Effector CD4-positive, alpha-beta T cell (primary cell): ENCODE measurements at regions not wholly inside any gene's neighbourhood (a gene's known extent, or its start where the extent isn't known, plus 50 kb on each side); places are given as distances from the start of the nearest gene placed in this dataset.
"Not testable (repeated sequence)": the region's sequence is repeated elsewhere in the genome, so short reads cannot be mapped to it uniquely, and the experiment has no call there.

ENCODE experiments used
- DNase-seq: peaks from one replicate; pipeline ENCODE4 v3.0.0-alpha.2; 2020

DNA sequence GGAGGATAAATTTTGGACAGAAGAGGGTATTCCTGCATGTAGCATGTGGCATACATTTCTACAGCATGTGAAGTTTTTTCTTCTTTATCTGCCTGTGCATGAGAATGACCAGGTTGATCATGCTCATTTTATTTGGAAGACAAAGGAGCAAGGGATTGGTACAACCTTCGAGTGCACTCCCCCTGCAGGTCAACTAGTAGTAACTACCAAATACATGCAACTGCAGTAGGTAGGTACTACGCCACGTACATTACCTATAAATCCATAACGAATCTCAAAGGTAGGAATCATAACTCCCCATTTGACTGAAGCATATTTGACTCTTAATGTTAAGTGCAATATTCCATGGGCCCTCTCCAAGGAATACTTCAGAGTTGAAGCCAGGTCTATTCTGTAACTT is 763.9 kb downstream of the TSN start:
- DNase-seq = no peak

DNA sequence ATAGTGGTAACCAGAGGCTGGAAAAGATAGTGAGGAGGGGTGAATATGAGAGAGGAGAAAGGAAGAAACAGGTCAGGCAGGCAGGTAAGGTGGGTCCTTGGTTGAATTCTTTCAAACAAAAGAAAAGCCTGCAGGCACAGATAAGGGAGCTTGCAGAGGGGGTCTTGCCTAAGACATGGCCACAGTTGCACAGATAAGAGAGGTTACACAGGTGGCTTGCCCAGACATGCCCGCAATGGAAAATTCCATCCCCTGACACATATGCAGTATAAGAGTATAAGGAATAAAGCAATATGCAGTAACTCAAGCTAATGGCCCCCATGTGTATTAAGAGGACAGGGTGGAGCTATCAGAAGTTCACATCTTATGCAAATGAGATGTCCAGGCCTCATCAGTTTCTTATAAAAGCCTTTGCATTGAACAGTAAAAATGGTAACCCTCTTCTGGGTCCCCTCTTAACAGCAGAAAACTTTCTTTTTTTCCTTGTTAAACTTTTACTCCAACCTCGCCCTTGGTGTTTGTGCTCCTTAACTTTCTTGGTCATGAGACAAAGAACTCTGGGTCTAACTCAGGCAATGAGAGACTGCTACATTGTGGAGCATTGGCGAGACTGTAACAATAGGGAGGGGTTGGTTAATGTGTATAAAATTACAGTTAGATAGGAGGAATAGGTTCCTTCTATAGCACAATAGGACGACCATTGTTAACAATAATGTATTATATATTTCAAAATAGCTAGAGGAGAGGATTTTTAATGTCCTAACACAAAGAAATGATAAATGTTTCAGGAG is 764.6 kb downstream of the TSN start:
- no peak for DNase-seq

DNA sequence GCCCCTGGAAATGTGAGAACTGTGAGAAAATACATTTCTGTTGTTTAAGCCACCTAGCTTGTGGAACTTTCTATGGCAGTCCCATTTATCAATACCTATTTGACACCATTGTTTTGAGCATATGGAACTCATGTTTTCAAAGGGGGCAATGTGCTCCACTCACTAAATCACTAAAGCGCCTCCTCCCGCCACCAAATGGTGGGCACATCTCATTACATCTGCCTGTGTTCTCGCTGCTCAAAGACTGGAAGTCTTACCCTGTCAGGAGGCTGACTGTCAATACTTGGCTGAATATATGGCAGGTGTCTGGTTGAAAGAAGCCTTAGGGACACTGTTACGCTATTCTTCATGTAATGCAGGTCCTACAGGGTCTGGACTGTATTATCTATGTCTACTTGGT is 767.7 kb downstream of the TSN start:
- no peak for DNase-seq

DNA sequence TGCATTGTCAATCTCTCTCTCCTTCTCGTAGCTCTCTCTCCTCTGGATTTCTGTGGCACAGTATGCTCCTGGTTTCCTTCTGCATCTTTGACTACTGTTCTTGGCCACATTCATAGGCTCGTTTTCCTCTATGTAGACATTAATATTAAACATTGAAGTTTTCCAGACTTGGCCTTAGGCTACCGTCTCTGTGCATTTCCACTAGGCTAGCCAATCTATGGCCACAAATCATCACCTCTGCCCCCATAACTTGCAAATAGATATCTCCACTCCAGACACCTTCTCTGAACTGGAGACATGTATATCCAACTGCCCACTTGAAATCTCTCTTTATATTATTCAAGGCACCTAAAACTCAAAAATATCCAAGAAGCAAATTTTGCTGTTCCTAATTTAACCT is 768.5 kb downstream of the TSN start:
- no peak for DNase-seq

DNA sequence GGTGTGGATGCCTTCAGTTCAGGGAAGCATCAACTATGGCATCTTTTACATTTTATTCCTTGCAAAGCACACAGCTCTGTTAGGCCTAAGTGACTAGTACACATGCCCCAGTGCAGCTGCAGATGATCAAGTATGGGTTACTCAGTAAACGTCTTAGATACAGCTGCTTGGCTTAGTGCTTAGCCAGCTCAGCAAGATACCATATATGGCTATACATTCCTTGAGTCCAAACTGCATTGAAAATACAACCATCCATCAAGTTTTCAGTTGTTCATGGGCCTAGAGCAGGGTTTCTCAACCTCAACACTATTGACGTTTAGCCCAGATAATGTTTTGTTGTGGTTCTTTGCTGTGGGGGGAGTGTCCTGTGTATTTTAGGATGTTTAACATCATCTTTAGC is 769.9 kb downstream of the TSN start:
- DNase-seq = no peak

DNA sequence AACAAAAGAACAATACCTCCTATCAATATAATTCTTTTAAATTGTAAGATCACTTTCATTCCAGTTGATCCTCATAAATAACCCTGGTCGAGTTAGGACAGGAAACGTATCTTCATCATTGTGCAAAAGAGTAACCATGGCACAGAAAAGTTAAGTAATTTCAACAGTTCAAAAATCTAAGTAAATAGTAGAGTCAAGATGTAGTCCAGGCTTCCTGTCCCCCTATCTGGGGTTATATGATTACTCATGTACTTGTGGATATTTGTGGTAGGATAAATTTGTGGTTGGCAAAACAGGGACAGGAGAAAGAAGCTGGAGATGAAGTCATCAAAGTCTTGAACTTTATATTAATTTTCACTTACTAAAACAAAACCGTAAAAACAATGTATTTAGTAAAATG is 772.6 kb downstream of the TSN start:
- DNase-seq = no peak

DNA sequence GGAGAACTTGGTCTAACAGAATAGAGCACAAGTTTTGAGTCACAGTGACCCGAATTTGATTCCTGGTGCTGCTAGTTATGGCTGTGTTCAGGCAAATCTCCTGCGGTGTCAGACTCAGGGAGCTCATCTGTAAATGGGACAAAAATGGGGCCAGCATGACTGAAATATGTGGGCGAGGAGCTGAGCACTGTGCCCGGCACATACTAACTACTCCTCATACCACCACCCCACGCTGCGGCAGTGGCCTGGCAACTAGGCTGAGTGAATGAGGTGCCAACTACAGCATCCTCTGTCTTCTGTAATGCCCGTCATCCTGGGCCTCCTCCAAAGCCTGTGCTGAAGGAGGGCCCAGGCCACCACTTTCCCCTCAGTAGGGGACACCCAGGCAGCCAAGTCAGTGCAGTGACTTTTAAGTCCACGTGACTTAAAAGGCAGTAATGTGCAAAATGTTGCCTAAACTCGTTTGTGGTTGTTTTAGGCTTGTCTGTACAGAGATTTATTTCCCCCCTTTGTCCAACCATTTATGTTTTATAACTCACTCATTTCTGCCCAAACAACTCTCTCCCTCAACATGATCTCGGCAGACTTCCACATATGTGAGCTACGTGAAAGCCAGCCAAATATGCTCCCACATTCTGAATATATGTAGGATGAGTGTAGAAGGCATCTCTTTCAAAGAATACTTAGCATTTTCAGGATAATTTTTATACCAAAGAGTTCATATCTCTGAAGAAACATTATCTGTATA is 773.7 kb downstream of the TSN start:
- DNase-seq = no peak

DNA sequence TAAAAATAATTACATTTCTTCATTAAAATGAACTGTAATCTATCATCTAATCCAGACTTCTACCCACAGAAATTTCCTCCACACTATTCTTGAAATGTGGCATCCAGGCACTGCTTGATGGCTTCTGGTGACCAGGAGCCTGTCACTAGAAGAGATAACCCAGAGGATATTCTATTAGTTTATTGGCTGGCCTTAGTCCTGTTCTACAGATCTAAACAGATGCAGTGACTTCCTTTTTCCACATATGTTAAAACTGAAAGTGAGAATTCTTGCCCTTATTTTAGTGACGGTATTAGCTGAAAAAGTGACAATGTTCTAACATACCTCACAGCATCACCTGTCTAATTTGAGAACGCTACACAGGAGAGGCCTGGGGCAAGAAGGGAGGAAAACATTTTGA is 775.4 kb downstream of the TSN start:
- DNase-seq = no peak

DNA sequence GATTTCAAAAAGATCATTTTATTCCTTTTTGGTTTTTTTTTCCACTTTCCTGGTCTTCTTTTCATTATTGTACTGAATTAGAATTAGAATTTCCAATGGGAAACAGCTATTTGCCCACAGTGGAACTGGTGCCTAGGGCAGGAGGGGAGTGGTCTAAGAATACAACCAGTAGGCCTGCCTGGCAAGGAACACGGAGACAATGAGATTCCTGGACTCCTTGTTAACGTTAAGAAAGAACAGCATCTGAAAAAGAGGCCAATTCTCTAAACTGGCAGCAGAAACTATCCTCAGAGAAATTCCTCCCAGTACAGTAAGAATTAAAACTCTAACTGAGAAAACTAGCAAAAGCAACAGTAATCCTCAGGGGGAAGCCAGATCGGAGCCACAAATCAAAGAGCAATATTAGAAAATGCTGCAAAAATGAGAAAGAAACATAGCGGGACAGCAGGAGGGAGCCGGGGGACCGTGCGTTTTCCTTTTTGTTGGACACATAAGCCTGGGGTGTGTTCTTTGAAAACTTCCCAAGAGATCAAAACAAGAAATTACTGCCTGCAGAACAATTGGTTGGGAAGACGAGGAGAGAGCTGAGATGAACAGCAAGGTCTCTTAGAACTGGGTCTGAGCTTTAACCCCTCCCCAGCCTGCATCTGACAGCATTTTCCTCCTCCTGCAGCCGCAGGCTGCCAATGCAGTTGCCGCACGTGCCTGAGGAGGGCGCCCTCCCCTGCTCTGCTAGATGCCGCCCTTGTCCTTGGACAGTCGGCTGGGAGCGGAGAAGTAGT is 776.0 kb downstream of the TSN start:
- no peak for DNase-seq

DNA sequence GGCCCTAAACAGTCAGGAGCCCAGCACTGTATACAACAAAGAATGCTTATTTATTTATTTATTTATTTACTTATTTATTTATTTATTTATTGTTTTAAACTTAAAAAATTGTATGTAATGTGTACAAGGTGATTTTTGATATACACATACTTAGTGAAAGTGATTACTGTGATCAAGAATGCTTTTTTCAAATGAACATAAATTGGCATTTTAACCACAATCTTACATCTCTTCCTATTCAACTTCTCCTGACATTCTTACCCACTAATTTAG is 776.6 kb downstream of the TSN start:
- DNase-seq = no peak

DNA sequence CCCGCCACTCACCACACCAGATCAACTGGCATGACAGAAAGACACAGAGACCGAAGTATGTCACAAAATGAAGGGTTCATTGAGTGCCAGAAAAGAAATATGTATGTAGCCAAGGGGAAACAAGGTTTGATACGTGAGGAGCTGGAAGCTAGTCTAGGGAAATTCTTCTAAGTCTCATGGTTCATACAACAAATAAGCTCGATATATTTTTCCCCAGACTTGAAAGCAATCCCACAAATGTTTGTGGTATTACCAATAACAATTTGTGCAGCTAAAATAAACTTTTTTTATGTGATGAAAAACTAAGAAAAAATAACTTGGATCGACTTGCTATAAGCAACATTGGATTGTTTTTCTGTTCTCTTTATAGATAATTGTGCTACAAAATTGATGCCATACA is 777.0 kb downstream of the TSN start:
- DNase-seq = no peak

DNA sequence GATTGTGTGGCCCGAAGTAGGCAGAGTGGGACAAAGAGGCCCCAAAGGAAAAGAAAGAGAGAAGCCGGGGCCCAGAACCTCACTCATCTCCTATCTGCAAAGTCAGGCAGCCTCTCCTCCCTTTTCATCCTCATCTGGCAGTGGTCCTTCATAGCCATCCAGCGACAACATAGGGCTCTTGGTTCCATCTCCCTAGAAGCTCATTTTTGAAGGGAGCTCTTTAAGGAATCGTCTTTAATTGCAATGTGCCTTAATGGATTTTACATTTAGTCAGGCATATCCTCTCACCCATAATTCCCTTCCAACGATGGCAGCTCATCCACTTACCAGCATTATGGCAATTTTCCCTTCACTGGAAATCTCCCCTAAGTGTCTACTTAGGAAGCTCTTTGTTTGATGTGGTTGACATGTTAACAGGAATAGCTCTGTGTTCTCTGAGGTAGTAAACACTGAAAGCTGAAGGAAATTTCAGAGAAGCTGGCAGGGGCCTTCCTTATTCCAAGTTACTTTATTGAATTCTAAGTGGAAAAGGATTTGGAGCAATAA is 780.6 kb downstream of the TSN start:
- no peak for DNase-seq

DNA sequence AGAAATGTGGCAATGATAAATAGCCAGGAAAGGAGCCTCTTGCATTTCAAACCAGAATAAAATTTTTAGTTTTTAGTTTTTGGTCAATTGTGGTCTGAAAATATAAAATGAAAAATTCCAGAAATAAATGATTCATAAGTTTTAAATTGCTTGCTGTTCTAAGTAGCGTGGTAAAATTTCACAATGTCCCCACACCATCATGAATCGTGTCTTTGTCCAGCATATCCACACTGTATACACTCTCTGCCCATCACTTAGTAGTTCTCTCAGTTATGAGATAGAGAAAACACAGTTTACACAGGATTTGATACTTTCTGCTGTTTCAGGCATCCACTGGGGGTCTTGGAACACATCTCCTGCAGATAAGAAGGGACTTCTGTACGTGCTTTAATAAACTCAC is 783.9 kb downstream of the TSN start:
- no peak for DNase-seq

DNA sequence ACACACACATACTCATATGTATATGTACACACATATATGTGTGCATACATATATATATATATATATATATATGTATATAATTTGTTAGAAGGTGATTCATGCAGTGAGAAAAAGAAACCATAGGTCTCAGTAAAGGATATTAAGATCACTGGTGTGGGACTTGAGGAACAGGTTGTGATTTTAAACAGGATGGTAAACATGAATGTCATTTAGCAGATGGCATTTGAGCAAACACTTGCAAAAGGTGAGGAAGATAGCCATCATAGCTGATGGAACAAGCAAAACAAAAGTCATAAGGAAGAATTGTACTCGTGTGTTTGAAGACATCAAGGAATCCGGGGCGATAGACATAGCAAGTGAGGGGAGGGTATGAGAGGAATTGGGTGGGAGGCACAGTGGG is 784.5 kb downstream of the TSN start:
- no peak for DNase-seq

DNA sequence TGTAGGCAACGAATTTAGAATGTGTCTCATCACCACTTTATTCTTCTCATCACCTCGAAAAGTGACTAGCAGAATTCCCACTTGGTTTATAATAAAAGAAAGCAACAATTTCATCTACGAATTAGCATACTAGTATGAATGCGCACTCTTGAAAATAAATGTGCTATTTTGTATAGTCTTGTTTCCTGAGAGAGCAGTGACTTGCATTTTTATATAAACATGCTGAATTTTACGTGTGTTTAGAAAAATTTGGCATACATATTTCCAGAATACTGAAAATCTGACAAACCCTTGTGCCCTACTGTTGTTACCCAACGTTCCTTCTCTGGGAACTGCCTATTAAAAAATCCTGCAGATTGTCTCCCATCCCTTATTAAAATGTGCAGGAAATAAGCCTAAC is 786.8 kb downstream of the TSN start:
- no peak for DNase-seq

DNA sequence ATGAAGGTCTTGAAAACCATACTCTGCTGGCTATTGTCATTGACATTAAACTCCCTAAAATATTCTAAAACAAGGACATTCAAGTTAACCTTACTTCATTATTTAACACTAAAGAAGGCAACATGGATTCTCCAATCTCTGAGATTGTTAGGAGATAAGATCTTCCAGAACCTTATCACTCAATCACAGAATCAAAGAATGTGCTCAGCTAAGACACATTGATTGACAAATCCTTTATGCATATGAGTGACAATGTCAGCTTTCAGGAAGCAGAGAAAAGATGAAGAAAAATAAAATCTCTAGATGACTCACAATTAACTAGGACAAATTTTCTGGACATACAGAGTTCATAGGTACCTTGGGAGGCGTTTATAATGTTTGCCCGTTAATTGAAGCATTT is 787.2 kb downstream of the TSN start:
- no peak for DNase-seq

DNA sequence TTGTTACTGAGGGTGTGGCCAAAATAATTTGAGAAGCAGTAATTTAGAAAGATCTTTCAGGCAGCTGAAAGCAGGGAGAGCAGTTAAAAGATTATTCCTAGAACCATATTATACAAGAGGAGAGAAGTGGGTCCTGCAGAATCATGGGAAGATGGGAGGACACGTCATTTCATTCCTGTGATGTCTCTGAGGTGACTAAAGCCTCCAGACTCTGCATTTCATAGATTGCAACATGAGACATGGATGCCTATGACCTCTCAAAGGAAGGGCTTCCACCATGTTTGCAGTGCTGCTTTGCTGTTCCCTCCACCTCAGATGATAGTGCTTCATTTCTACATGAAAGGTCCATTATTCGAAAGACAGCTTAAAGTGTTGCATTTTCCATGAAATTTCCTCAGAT is 788.4 kb downstream of the TSN start:
- DNase-seq = no peak

DNA sequence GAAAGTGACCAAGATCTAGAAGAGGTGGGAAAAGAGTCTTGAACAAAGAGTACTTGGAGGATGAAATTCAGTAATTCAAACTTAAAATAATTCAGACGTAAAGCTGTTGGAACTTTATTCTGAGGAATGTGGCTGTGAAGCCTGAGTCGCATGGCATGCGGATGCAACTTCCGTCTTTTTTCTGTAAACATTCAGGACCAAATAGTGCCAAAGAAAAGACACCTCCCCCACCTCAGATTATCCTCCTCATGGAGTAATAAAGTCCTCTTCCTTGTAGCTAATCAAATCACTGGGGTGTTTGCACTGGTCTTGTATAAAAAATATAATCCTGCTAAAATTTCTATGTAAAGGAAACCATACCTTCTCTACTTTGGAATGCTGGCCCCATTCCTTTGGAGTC is 790.4 kb downstream of the TSN start:
- no peak for DNase-seq

DNA sequence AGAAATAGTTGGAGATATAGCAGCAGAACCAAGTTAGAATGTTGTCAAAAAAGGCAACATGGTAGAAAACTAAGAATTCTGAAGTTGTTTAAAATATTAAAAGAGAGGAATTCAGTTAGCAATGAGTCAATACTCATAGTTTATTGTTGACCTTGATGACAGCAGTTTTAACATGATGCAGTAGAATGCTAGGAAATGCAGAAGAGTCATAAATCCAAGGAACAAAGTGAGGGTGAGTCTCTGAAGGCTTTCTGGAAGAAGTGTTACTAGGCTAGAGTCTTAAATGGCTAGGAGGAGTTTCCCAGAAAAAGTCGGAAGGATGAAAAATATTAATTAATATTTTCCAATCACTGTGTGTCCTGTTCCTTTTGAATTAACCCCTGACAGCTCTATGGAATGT is 807.3 kb downstream of the TSN start:
- no peak for DNase-seq

DNA sequence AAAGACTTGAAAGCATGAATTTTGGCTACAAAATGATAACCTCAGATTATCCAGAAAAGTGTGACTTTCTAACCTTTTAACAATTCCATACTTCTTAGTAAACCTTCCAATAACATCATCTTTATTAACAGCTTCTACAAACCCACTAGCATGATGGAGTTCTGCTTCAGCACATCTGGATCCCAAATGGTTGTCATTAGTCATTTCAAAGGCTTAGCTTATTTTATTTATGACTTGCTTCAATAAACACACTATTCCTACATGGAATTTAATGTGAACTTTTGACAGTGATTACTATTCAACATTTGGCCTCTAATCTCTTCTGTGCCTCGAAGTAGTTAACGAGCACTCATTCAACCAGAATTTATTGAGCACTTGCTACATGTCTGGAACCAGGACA is 808.3 kb downstream of the TSN start:
- no peak for DNase-seq

DNA sequence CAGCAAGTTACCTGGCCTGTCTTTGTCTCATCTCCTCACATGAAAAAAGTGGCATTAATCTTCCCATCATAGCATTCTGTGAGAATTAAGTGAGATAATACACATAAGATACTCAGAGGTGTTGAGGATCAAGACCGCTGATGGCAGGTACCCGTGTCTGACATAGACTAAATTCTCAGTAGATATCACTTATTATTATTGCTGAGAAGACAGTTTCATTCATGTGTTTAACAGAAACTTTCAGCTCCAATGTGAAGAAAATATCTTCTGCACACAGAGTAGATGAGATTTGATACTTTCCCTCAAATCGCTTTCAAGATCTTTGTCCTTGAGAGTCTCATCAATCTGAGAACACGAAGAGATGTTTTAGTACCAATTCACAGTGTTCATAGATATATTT is 809.4 kb downstream of the TSN start:
- no peak for DNase-seq

DNA sequence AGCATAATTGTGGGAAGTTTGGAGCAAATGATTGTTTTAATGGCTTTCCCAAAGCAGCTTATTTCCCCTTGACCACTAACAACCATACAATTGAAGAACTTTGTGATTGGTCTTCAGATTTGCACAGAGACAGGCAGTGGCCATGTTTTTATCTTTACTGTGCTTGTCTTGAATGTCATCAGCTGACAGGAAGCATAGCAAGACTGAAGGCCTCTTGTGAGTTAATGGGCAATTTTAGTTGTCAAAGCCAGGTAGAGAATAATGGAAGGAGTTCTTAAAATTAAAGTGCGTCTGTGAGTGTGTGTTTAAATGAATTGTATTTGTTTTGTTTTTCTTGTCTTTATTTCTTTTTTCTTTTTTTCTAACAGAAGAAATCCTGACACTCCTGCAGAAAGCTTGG is 809.9 kb downstream of the TSN start:
- DNase-seq = no peak

DNA sequence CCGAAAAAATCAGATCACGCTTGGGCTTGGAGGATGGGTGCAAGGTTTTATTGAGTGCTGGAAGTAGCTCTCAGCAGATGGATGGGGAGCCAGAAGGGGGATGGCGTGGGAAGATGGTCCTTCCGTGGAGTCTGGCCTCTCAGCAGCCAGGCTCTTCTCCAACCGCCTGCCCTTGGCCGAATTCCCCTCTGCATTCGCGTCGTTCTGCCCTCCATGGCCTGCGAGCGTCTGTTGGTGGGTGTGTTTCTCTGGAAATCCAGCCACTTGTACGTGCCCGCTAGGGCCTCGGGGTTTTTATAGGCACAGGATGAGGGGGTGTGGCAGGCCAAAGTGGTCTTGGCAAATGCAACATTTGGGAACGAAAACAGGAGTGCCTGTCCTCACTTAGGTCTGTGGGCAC is 815.2 kb downstream of the TSN start:
- DNase-seq = no peak

DNA sequence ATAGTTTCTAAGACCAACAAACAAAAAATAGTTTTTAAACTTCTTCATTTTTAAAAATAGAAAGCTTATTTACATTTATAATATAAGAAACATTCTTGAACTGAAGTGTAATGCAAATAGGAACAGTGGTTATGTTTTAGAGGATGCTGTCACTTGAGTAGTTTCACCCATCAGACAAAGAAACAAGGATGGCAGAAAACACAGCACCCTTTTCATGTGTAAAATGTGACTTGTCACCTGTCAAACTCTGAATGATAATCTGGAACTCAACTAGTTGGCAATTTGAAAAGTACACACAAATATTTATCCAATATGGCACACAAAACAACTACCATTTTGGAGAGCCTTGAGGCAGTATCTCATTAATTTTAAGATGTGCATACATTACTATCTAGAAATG is 816.0 kb downstream of the TSN start:
- not testable (repeated sequence) for DNase-seq
